ENCODE measurements at regions not wholly inside any gene's neighbourhood (a gene's known extent, or its start where the extent isn't known, plus 50 kb on each side); places are given as distances from the start of the nearest gene placed in this dataset.

DNA sequence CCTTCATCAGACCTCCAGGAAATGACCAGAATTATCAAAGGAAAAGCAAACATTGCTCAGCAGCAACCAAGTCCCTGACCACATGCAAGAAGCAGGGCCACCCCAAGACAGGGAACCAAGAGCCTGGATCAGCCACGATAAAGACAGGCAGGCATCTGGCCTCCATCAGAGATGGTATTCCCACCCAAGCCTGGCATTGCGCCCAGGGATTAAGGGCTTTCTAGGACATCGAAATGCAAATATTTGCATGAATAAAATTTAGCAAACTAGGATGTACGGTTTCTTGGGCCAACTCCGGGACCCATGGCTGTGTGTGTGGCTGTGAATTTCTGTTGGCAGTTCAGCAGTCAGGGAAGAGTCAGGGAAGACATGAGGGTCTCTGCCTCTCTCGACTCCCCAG, 241.4 kb upstream of the DYNLRB2 start:
- Histone ChIP-seq H3K36me3 (ENCODE audit: insufficient read depth, low read length) (no peaks in the 10 kb centered on the region), H3K4me3 (ENCODE audit: low read length, poor library complexity, severe bottlenecking) (no peak overlapping the region), H3K9me3 (ENCODE audit: insufficient read depth, low read depth, low read length) (no peaks in the 10 kb centered on the region), H3K9me2 (replicated peaks; ENCODE audit: low read depth, low read length) (no peaks in the 10 kb centered on the region), H3K27me3 (ENCODE audit: insufficient read depth, low read length, poor library complexity, severe bottlenecking) (no peaks in the 10 kb centered on the region), H3K4me1 (ENCODE audit: insufficient read depth, low read length, poor library complexity, severe bottlenecking) (no peaks in the 10 kb centered on the region), H2AFZ (ENCODE audit: low read length) (no peak overlapping the region), H3K79me2 (ENCODE audit: insufficient read depth, low read length) (no peaks in the 10 kb centered on the region), H3F3A (ENCODE audit: low read depth) (no peaks in the 10 kb centered on the region), H3K9ac (ENCODE audit: low read depth, low read length, poor library complexity, severe bottlenecking) (no peak overlapping the region), H3K4me2 (ENCODE audit: low read depth, low read length, poor library complexity, severe bottlenecking) (no peak overlapping the region), H4K20me1 (ENCODE audit: insufficient read depth, low read length, poor library complexity, severe bottlenecking) (no peaks in the 10 kb centered on the region)
- no peak for TF ChIP-seq EZH2phosphoT487 (IDR thresholded peaks at IDR 0.05; ENCODE audit: borderline replicate concordance)
- TF ChIP-seq, protein P1, sequence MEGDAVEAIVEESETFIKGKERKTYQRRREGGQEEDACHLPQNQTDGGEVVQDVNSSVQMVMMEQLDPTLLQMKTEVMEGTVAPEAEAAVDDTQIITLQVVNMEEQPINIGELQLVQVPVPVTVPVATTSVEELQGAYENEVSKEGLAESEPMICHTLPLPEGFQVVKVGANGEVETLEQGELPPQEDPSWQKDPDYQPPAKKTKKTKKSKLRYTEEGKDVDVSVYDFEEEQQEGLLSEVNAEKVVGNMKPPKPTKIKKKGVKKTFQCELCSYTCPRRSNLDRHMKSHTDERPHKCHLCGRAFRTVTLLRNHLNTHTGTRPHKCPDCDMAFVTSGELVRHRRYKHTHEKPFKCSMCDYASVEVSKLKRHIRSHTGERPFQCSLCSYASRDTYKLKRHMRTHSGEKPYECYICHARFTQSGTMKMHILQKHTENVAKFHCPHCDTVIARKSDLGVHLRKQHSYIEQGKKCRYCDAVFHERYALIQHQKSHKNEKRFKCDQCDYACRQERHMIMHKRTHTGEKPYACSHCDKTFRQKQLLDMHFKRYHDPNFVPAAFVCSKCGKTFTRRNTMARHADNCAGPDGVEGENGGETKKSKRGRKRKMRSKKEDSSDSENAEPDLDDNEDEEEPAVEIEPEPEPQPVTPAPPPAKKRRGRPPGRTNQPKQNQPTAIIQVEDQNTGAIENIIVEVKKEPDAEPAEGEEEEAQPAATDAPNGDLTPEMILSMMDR (conservative IDR thresholded peaks at IDR 0.05; ENCODE audit: low read length), result no peak

DNA sequence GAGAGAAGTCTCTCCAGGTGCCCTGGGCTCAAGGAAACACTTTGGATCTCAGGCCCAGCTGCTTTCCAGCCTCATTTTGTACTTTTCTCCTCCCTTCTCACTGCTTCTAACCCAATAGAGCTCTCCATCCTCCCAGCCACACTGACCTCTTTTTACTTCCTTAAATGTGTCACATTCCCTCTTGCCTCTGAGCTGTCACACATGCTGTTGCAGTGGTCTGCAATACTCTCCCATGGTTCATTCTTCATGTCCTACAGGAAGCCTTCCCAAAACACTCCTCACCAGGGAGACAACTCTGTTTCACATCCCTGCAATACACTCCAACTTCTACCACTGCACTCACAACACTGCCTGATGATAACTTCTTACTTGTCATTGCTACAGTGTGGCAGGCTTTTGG, 242.1 kb upstream of the DYNLRB2 start:
- Histone ChIP-seq H2AFZ (ENCODE audit: low read length) (no peak overlapping the region), H3K27me3 (ENCODE audit: insufficient read depth, low read length, poor library complexity, severe bottlenecking) (no peaks in the 10 kb centered on the region), H3K79me2 (ENCODE audit: insufficient read depth, low read length) (no peaks in the 10 kb centered on the region), H3K4me2 (ENCODE audit: low read depth, low read length, poor library complexity, severe bottlenecking) (no peak overlapping the region), H4K20me1 (ENCODE audit: insufficient read depth, low read length, poor library complexity, severe bottlenecking) (no peaks in the 10 kb centered on the region), H3K9me3 (ENCODE audit: insufficient read depth, low read depth, low read length) (no peaks in the 10 kb centered on the region), H3F3A (ENCODE audit: low read depth) (no peaks in the 10 kb centered on the region), H3K4me1 (ENCODE audit: insufficient read depth, low read length, poor library complexity, severe bottlenecking) (no peaks in the 10 kb centered on the region), H3K4me3 (ENCODE audit: low read length, poor library complexity, severe bottlenecking) (no peak overlapping the region), H3K36me3 (ENCODE audit: insufficient read depth, low read length) (no peaks in the 10 kb centered on the region), H3K9me2 (replicated peaks; ENCODE audit: low read depth, low read length) (no peaks in the 10 kb centered on the region), H3K9ac (ENCODE audit: low read depth, low read length, poor library complexity, severe bottlenecking) (no peak overlapping the region)
- TF ChIP-seq, protein P1 (conservative IDR thresholded peaks at IDR 0.05; ENCODE audit: low read length), result no peak
- TF ChIP-seq EZH2phosphoT487 (IDR thresholded peaks at IDR 0.05; ENCODE audit: borderline replicate concordance), result no peak

DNA sequence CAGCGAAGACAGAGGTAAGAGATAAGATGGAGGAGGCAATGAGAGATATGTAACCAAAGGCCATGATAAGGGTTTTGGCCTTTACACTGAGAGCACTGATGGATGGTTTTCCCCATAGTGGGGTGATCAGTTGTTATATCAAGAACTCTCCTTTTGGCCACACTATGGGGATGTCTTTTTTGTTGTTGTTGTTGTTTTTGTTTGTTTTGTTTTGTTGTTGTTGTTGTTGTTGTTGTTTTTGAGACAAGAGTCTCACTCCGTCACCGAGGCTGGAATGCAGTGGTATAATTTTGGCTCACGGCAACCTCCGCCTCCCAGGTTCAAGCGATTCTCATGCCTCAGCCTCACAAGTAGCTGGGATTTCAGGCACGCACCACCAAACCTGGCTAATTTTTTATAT, 244.8 kb upstream of the DYNLRB2 start:
- Histone ChIP-seq H2AFZ (ENCODE audit: low read length) (no peak overlapping the region), H3K9me2 (replicated peaks; ENCODE audit: low read depth, low read length) (no peaks in the 10 kb centered on the region), H3K4me3 (ENCODE audit: low read length, poor library complexity, severe bottlenecking) (no peak overlapping the region), H3F3A (ENCODE audit: low read depth) (no peaks in the 10 kb centered on the region), H3K27me3 (ENCODE audit: insufficient read depth, low read length, poor library complexity, severe bottlenecking) (no peaks in the 10 kb centered on the region), H3K36me3 (ENCODE audit: insufficient read depth, low read length) (no peaks in the 10 kb centered on the region), H3K9ac (ENCODE audit: low read depth, low read length, poor library complexity, severe bottlenecking) (no peak overlapping the region), H4K20me1 (ENCODE audit: insufficient read depth, low read length, poor library complexity, severe bottlenecking) (no peaks in the 10 kb centered on the region), H3K4me1 (ENCODE audit: insufficient read depth, low read length, poor library complexity, severe bottlenecking) (no peaks in the 10 kb centered on the region), H3K79me2 (ENCODE audit: insufficient read depth, low read length) (no peaks in the 10 kb centered on the region), H3K9me3 (ENCODE audit: insufficient read depth, low read depth, low read length) (no peaks in the 10 kb centered on the region), H3K4me2 (ENCODE audit: low read depth, low read length, poor library complexity, severe bottlenecking) (no peak overlapping the region)
- TF ChIP-seq EZH2phosphoT487 (IDR thresholded peaks at IDR 0.05; ENCODE audit: borderline replicate concordance), result no peak
- TF ChIP-seq, protein P1 (conservative IDR thresholded peaks at IDR 0.05; ENCODE audit: low read length), result no peak
